HS-27A (cell line): ENCODE measurements at regions not wholly inside any gene's neighbourhood (a gene's known extent, or its start where the extent isn't known, plus 50 kb on each side); places are given as distances from the start of the nearest gene placed in this dataset.
"Not testable (repeated sequence)": the region's sequence is repeated elsewhere in the genome, so short reads cannot be mapped to it uniquely, and the experiment has no call there.

Source experiments
- DNase-seq: peaks from one replicate; pipeline ENCODE4 v3.0.0-alpha.2; 2012; ENCODE audit warnings: low read depth, missing footprints

GRCh38 chr13:103639326-103639725, 573.1 kb upstream of the SLC10A2 start:
- DNase-seq = no peak

- DNase-seq = no peak
These were observed 572.5 kb upstream of the SLC10A2 start for GRCh38 chr13:103638706-103639105.

- DNase-seq = no peak
These were observed 567.8 kb upstream of the SLC10A2 start for GRCh38 chr13:103634066-103634465.

- no peak for DNase-seq
These were observed 559.0 kb upstream of the SLC10A2 start for GRCh38 chr13:103625194-103625593.

- DNase-seq = no peak
These were observed 551.9 kb upstream of the SLC10A2 start for GRCh38 chr13:103618151-103618550.

- no peak for DNase-seq
These were observed 549.6 kb upstream of the SLC10A2 start for GRCh38 chr13:103615771-103616170.

- no peak for DNase-seq
These were observed 548.5 kb upstream of the SLC10A2 start for GRCh38 chr13:103614761-103615160.

GRCh38 chr13:103607995-103608394, 541.8 kb upstream of the SLC10A2 start:
- DNase-seq = no peak

- DNase-seq = no peak
These were observed 539.5 kb upstream of the SLC10A2 start for GRCh38 chr13:103605546-103606326.

- DNase-seq = not testable (repeated sequence)
These were observed 533.7 kb upstream of the SLC10A2 start for GRCh38 chr13:103599870-103600269.

- DNase-seq = no peak
These were observed 532.5 kb upstream of the SLC10A2 start for GRCh38 chr13:103598671-103599070.

GRCh38 chr13:103573446-103573845, 507.2 kb upstream of the SLC10A2 start:
- DNase-seq = no peak

GRCh38 chr13:103568314-103568713, 502.1 kb upstream of the SLC10A2 start:
- DNase-seq = no peak

GRCh38 chr13:103557878-103558277, 491.7 kb upstream of the SLC10A2 start:
- no peak for DNase-seq

GRCh38 chr13:103556681-103557080, 490.5 kb upstream of the SLC10A2 start:
- DNase-seq = no peak

GRCh38 chr13:103547914-103548313, 481.7 kb upstream of the SLC10A2 start:
- no peak for DNase-seq

- no peak for DNase-seq
These were observed 480.1 kb upstream of the SLC10A2 start for GRCh38 chr13:103546271-103546670.

- DNase-seq = no peak
These were observed 476.4 kb upstream of the SLC10A2 start for GRCh38 chr13:103542648-103543047.

GRCh38 chr13:103540382-103540765, 474.2 kb upstream of the SLC10A2 start:
- DNase-seq = no peak

GRCh38 chr13:103539721-103540381, 473.6 kb upstream of the SLC10A2 start:
- no peak for DNase-seq

GRCh38 chr13:103539265-103539664, 473.0 kb upstream of the SLC10A2 start:
- DNase-seq = no peak

GRCh38 chr13:103537616-103538015, 471.4 kb upstream of the SLC10A2 start:
- no peak for DNase-seq

GRCh38 chr13:103531278-103531677, 465.1 kb upstream of the SLC10A2 start:
- DNase-seq = no peak

GRCh38 chr13:103528437-103528836, 462.2 kb upstream of the SLC10A2 start:
- no peak for DNase-seq
